HepG2 (cell line): ENCODE measurements at regions not wholly inside any gene's neighbourhood (a gene's known extent, or its start where the extent isn't known, plus 50 kb on each side); places are given as distances from the start of the nearest gene placed in this dataset.

Experiments used
- ARID3A ChIP-seq: IDR thresholded peaks from 2 replicates; pipeline ENCODE4 v1.6.1; 2012; ENCODE audit warnings: low read depth, low read length, improper control_type of control experiment
- EED ChIP-seq: sonication (generic); formaldehyde crosslinking; IDR thresholded peaks from 2 replicates; pipeline ENCODE4 v1.5.0; 2020; ENCODE audit warnings: mild to moderate bottlenecking, missing genetic modification reagents
- ELF1 ChIP-seq: sonication (generic); formaldehyde crosslinking; IDR thresholded peaks from 2 replicates; pipeline ENCODE4 v1.4.0; 2020; ENCODE audit warnings: missing genetic modification reagents
- GABPA ChIP-seq, 2 experiments: IDR thresholded peaks; 2 replicates each; pipeline ENCODE4 v1.6.1; 2011 to 2016; ENCODE audit warnings: low read depth in 2 of 2, low read length in 1 of 2, missing biosample characterization in 1 of 2, missing genetic modification characterization in 1 of 2
- GATAD1 ChIP-seq: IDR thresholded peaks from 2 replicates; pipeline ENCODE4 v1.6.1; 2016; ENCODE audit warnings: missing genetic modification reagents, missing compliant biosample characterization
- KLF11 ChIP-seq: IDR thresholded peaks from 2 replicates; pipeline ENCODE4 v1.6.1; 2016; ENCODE audit warnings: missing compliant biosample characterization
- KLF6 ChIP-seq: IDR thresholded peaks from 2 replicates; pipeline ENCODE4 v1.8.0; 2016; ENCODE audit warnings: missing biosample characterization, missing genetic modification reagents
- MTA1 ChIP-seq: sonication (generic); formaldehyde crosslinking; IDR thresholded peaks from 2 replicates; pipeline ENCODE4 v1.4.0; 2020; ENCODE audit warnings: missing genetic modification reagents, mild to moderate bottlenecking, borderline replicate concordance
- RCOR2 ChIP-seq: IDR thresholded peaks from 2 replicates; pipeline ENCODE4 v1.6.1; 2016; ENCODE audit warnings: missing biosample characterization, missing genetic modification reagents
- REL ChIP-seq: sonication (generic); formaldehyde crosslinking; conservative IDR thresholded peaks from 2 replicates; pipeline ENCODE4 v1.8.0; 2022; ENCODE audit warnings: mild to moderate bottlenecking, missing genetic modification reagents, moderate library complexity
- RNF219 ChIP-seq: sonication (generic); formaldehyde crosslinking; IDR thresholded peaks from 2 replicates; pipeline ENCODE4 v1.5.0; 2020; ENCODE audit warnings: mild to moderate bottlenecking, missing genetic modification reagents
- SALL1 ChIP-seq: sonication (generic); formaldehyde crosslinking; IDR thresholded peaks from 2 replicates; pipeline ENCODE4 v1.8.0; 2022; ENCODE audit warnings: mild to moderate bottlenecking, missing genetic modification reagents
- YEATS2 ChIP-seq: sonication (generic); formaldehyde crosslinking; IDR thresholded peaks from 2 replicates; pipeline ENCODE4 v1.4.0; 2020; ENCODE audit warnings: missing genetic modification reagents, borderline replicate concordance
- ZEB1 ChIP-seq: IDR thresholded peaks from 2 replicates; pipeline ENCODE4 v1.6.1; 2012; ENCODE audit warnings: mild to moderate bottlenecking, low read depth, inconsistent platforms; ENCODE audit not compliant: insufficient replicate concordance
- ZNF12 ChIP-seq: sonication (generic); formaldehyde crosslinking; IDR thresholded peaks from 2 replicates; pipeline ENCODE4 v1.5.0; 2020; ENCODE audit warnings: missing genetic modification reagents
- ZNF230 ChIP-seq: sonication (generic); formaldehyde crosslinking; IDR thresholded peaks from 2 replicates; pipeline ENCODE4 v1.4.0; 2020; ENCODE audit warnings: mild to moderate bottlenecking, missing genetic modification reagents
- ZNF251 ChIP-seq: sonication (generic); formaldehyde crosslinking; IDR thresholded peaks from 2 replicates; pipeline ENCODE4 v1.9.0; 2021; ENCODE audit warnings: mild to moderate bottlenecking, missing genetic modification reagents
- ZNF350 ChIP-seq: sonication (generic); formaldehyde crosslinking; IDR thresholded peaks from 2 replicates; pipeline ENCODE4 v1.4.0; 2020; ENCODE audit warnings: mild to moderate bottlenecking, low read depth, missing genetic modification reagents, borderline replicate concordance
- ZNF451 ChIP-seq: sonication (generic); formaldehyde crosslinking; IDR thresholded peaks from 2 replicates; pipeline ENCODE4 v1.5.0; 2020; ENCODE audit warnings: mild to moderate bottlenecking, missing genetic modification reagents
- ZNF570 ChIP-seq: sonication (generic); formaldehyde crosslinking; IDR thresholded peaks from 2 replicates; pipeline ENCODE4 v1.4.0; 2020; ENCODE audit warnings: mild to moderate bottlenecking, missing genetic modification reagents, borderline replicate concordance
- ZNF891 ChIP-seq: sonication (generic); formaldehyde crosslinking; IDR thresholded peaks from 2 replicates; pipeline ENCODE4 v1.5.0; 2020; ENCODE audit warnings: mild to moderate bottlenecking, missing genetic modification reagents
- TF ChIP-seq, protein P1 (sequence below): sonication (generic); formaldehyde crosslinking; IDR thresholded peaks from 2 replicates; pipeline ENCODE4 v1.9.0; 2021; ENCODE audit warnings: missing genetic modification reagents, mild to moderate bottlenecking, borderline replicate concordance

DNA sequence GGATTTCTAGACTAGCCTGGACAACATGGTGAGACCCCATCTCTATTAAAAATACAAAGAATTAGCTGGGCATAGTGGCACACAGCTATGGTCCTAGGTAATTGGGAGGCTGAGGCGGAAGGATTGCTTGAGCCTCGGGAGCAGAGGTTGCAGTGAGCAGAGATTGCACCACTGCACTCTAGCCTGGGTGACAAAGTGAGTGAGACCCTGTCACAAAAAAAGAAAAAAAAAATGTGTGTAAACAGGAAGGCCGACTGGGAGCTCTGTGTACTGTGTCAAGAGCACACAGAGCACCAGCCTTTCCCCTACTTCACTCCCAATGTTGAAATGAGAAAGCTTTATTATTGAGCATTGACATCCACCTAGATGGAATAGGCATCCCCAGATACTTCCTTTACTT, 681.7 kb upstream of the FSHR start (continued):
- TF ChIP-seq ARID3A = no peak
- no peak for TF ChIP-seq ZNF451
- no peak for TF ChIP-seq KLF6
- no peak for TF ChIP-seq RNF219 (CRISPR knock-in tag)
- TF ChIP-seq KLF11 (CRISPR knock-in tag) = no peak
- no peak for TF ChIP-seq YEATS2 (CRISPR knock-in tag)
- no peak for TF ChIP-seq GABPA (IDR thresholded peaks at IDR 0.05; ENCODE audit: low read depth, low read length)
- peak; percentile 37 for TF ChIP-seq GABPA (CRISPR knock-in tag; IDR thresholded peaks at IDR 0.05; ENCODE audit: low read depth)
- no peak for TF ChIP-seq EED (CRISPR knock-in tag)
- no peak for TF ChIP-seq MTA1
- TF ChIP-seq ZNF891 (CRISPR knock-in tag) = no peak
- 0 out of 2 replicates have a peak, but pooled peaks have one; percentile 24 for TF ChIP-seq SALL1
- no peak for TF ChIP-seq REL (CRISPR knock-in tag)
- no peak for TF ChIP-seq GATAD1 (CRISPR knock-in tag)
- no peak for TF ChIP-seq RCOR2 (CRISPR knock-in tag)
- TF ChIP-seq ZEB1 = no peak
- TF ChIP-seq ELF1 (CRISPR knock-in tag) = no peak
- no peak for TF ChIP-seq ZNF230 (CRISPR knock-in tag)
- no peak for TF ChIP-seq ZNF251 (CRISPR knock-in tag)
- TF ChIP-seq ZNF570 = no peak
- TF ChIP-seq, protein P1, sequence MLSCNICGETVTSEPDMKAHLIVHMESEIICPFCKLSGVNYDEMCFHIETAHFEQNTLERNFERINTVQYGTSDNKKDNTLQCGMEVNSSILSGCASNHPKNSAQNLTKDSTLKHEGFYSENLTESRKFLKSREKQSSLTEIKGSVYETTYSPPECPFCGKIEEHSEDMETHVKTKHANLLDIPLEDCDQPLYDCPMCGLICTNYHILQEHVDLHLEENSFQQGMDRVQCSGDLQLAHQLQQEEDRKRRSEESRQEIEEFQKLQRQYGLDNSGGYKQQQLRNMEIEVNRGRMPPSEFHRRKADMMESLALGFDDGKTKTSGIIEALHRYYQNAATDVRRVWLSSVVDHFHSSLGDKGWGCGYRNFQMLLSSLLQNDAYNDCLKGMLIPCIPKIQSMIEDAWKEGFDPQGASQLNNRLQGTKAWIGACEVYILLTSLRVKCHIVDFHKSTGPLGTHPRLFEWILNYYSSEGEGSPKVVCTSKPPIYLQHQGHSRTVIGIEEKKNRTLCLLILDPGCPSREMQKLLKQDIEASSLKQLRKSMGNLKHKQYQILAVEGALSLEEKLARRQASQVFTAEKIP (CRISPR knock-in tag) = no peak
- no peak for TF ChIP-seq ZNF350
- TF ChIP-seq ZNF12 = no peak
